ENCODE measurements at regions not wholly inside any gene's neighbourhood (a gene's known extent, or its start where the extent isn't known, plus 50 kb on each side); places are given as distances from the start of the nearest gene placed in this dataset.

- Histone ChIP-seq H3K9ac (ENCODE audit: low read length) (no peak overlapping the region), H3K27me3 (ENCODE audit: insufficient read depth, low read depth, low read length) (no peaks in the 10 kb centered on the region), H4K20me1 (ENCODE audit: insufficient read depth) (no peaks in the 10 kb centered on the region), H2AFZ (ENCODE audit: low read depth, low read length) (no peak overlapping the region), H3K9me2 (ENCODE audit: insufficient read depth, low read length) (no peaks in the 10 kb centered on the region), H3K36me3 (ENCODE audit: insufficient read depth, low read length) (no peaks in the 10 kb centered on the region), H3F3A (ENCODE audit: insufficient read depth, low read length, poor library complexity, severe bottlenecking) (no peaks in the 10 kb centered on the region), H3K9me3 (ENCODE audit: low read length) (no peaks in the 10 kb centered on the region), H3K4me3 (ENCODE audit: low read length) (no peak overlapping the region), H3K27ac (ENCODE audit: low read length) (no peak overlapping the region), H3K4me2 (ENCODE audit: low read length) (no peak overlapping the region), H3K79me2 (replicated peaks; ENCODE audit: insufficient read depth, low read length) (no peaks in the 10 kb centered on the region)
- TF ChIP-seq POLR2AphosphoS5 (IDR thresholded peaks at IDR 0.05) (no peak), TAF1 (IDR thresholded peaks at IDR 0.05; ENCODE audit: low read depth) (no peak), RAD21 (conservative IDR thresholded peaks at IDR 0.05) (no peak), EP300 (conservative IDR thresholded peaks at IDR 0.05; ENCODE audit: poor library complexity, severe bottlenecking) (no peak)
- TF ChIP-seq, protein P1, sequence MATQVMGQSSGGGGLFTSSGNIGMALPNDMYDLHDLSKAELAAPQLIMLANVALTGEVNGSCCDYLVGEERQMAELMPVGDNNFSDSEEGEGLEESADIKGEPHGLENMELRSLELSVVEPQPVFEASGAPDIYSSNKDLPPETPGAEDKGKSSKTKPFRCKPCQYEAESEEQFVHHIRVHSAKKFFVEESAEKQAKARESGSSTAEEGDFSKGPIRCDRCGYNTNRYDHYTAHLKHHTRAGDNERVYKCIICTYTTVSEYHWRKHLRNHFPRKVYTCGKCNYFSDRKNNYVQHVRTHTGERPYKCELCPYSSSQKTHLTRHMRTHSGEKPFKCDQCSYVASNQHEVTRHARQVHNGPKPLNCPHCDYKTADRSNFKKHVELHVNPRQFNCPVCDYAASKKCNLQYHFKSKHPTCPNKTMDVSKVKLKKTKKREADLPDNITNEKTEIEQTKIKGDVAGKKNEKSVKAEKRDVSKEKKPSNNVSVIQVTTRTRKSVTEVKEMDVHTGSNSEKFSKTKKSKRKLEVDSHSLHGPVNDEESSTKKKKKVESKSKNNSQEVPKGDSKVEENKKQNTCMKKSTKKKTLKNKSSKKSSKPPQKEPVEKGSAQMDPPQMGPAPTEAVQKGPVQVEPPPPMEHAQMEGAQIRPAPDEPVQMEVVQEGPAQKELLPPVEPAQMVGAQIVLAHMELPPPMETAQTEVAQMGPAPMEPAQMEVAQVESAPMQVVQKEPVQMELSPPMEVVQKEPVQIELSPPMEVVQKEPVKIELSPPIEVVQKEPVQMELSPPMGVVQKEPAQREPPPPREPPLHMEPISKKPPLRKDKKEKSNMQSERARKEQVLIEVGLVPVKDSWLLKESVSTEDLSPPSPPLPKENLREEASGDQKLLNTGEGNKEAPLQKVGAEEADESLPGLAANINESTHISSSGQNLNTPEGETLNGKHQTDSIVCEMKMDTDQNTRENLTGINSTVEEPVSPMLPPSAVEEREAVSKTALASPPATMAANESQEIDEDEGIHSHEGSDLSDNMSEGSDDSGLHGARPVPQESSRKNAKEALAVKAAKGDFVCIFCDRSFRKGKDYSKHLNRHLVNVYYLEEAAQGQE (IDR thresholded peaks at IDR 0.05; ENCODE audit: borderline replicate concordance), result no peak
- TF ChIP-seq, protein P2, sequence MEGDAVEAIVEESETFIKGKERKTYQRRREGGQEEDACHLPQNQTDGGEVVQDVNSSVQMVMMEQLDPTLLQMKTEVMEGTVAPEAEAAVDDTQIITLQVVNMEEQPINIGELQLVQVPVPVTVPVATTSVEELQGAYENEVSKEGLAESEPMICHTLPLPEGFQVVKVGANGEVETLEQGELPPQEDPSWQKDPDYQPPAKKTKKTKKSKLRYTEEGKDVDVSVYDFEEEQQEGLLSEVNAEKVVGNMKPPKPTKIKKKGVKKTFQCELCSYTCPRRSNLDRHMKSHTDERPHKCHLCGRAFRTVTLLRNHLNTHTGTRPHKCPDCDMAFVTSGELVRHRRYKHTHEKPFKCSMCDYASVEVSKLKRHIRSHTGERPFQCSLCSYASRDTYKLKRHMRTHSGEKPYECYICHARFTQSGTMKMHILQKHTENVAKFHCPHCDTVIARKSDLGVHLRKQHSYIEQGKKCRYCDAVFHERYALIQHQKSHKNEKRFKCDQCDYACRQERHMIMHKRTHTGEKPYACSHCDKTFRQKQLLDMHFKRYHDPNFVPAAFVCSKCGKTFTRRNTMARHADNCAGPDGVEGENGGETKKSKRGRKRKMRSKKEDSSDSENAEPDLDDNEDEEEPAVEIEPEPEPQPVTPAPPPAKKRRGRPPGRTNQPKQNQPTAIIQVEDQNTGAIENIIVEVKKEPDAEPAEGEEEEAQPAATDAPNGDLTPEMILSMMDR (IDR thresholded peaks at IDR 0.05; ENCODE audit: poor library complexity, severe bottlenecking), result no peak
Measured at GRCh38 chr1:75984781-75985180, 52.6 kb upstream of the ASB17 start.

DNA sequence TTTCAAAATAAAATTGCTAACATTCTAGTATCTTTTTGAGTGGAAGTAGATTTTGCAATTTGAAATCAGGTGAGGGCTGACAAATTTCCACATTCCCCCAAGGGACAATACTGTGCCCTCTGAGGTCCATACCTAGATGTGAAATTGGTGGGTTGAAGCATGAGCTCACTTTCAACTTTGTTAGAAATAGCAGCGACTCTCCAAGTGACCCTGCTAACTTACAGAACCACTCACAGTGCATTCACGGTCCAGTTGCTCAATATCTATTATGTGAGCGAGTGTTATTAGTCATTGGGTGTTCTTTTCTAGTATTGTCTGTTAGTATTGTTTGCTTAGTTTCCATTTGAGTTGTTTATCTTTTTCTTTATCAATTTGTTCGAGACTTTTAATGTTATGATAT, 53.6 kb upstream of the ASB17 start:
- no peaks in the 10 kb centered on the region for H3K79me2 ChIP-seq (replicated peaks; ENCODE audit: insufficient read depth, low read length)
- TF ChIP-seq, protein P2 (IDR thresholded peaks at IDR 0.05; ENCODE audit: poor library complexity, severe bottlenecking), result no peak
- no peak for TF ChIP-seq EP300 (conservative IDR thresholded peaks at IDR 0.05; ENCODE audit: poor library complexity, severe bottlenecking)
- no peak for TF ChIP-seq MXI1 (conservative IDR thresholded peaks at IDR 0.05; ENCODE audit: poor library complexity, severe bottlenecking)
- TF ChIP-seq SMC3 (conservative IDR thresholded peaks at IDR 0.05; ENCODE audit: poor library complexity), result no peak
- no peak for TF ChIP-seq TAF1 (IDR thresholded peaks at IDR 0.05; ENCODE audit: low read depth)
- TF ChIP-seq EZH2 (IDR thresholded peaks at IDR 0.05; ENCODE audit: borderline replicate concordance, insufficient read depth, low read length, poor library complexity, severe bottlenecking), result no peak
- no peak for TF ChIP-seq POLR2AphosphoS5 (IDR thresholded peaks at IDR 0.05)
- H3K27ac ChIP-seq (ENCODE audit: low read length), result no peak overlapping the region
- no peak overlapping the region for H2AFZ ChIP-seq (ENCODE audit: low read depth, low read length)
- H3F3A ChIP-seq (ENCODE audit: insufficient read depth, low read length, poor library complexity, severe bottlenecking), result no peaks in the 10 kb centered on the region
- no peak overlapping the region for H3K4me3 ChIP-seq (ENCODE audit: low read length)
- H3K9ac ChIP-seq (ENCODE audit: low read length), result no peak overlapping the region
- H3K4me2 ChIP-seq (ENCODE audit: low read length), result no peak overlapping the region
- H3K9me2 ChIP-seq (ENCODE audit: insufficient read depth, low read length), result no peaks in the 10 kb centered on the region
- H4K20me1 ChIP-seq (ENCODE audit: insufficient read depth), result no peaks in the 10 kb centered on the region
- H3K36me3 ChIP-seq (ENCODE audit: insufficient read depth, low read length), result no peaks in the 10 kb centered on the region
- no peaks in the 10 kb centered on the region for H3K27me3 ChIP-seq (ENCODE audit: insufficient read depth, low read depth, low read length)
- H3K9me3 ChIP-seq (ENCODE audit: low read length), result no peaks in the 10 kb centered on the region
